ENCODE measurements at regions not wholly inside any gene's neighbourhood (a gene's known extent, or its start where the extent isn't known, plus 50 kb on each side); places are given as distances from the start of the nearest gene placed in this dataset.
A peak's percentile ranks its signal among the peaks of the same experiment; 100 is the strongest.

GRCh38 chr11:45482331-45482730 is 183.1 kb downstream of the CHST1 start:
- no CpG with 5 or more reads among the region's 7 CpGs for WGBS (ENCODE audit: extremely low coverage, insufficient read length, low lambda C conversion rate)
- Mint-ChIP-seq H3K36me3 (ENCODE audit: insufficient read depth in 1 of 3, low read depth in 3 of 3) (no peaks in the 10 kb centered on the region), H3K4me1 (peaks cover 6 to 12% of the 10 kb centered on the region in 2 experiments), H3K4me3 (no peak overlapping the region), H3K9me3 (no peaks in the 10 kb centered on the region), H3K27me3 (ENCODE audit: low read depth) (peaks cover 12% of the 10 kb centered on the region), H3K27ac (peak overlapping the region in 1 of 3 experiments; percentile 50; a peak in 1 of 7 replicates)
- H2BK12ac ChIP-seq (ENCODE audit: insufficient read length, low read depth, low read length) = no peak overlapping the region
- H3K79me1 ChIP-seq (ENCODE audit: insufficient read depth, low read depth, low read length, poor library complexity, severe bottlenecking) = no peaks in the 10 kb centered on the region
- no peaks in the 10 kb centered on the region for H3K9me3 ChIP-seq (ENCODE audit: control insufficient read depth, low read depth, low read length)
- H3K27ac ChIP-seq (ENCODE audit: insufficient read length, low read depth, low read length) = no peak overlapping the region
- no peak overlapping the region for H3K9ac ChIP-seq (ENCODE audit: extremely low read depth, insufficient read length, low read length)
- H4K20me1 ChIP-seq (ENCODE audit: control insufficient read depth, insufficient read depth, insufficient read length) = no peaks in the 10 kb centered on the region
- DNase-seq = no peak
- H3T11ph ChIP-seq (ENCODE audit: low read length) = no peak overlapping the region
- H3K4ac ChIP-seq (ENCODE audit: low read depth, low read length) = no peak overlapping the region
- no peak overlapping the region for H4K91ac ChIP-seq (ENCODE audit: insufficient read length, low read depth, low read length)
- H3K79me2 ChIP-seq (ENCODE audit: insufficient read depth, low read length) = no peaks in the 10 kb centered on the region
- no peak overlapping the region for H3K4me2 ChIP-seq (ENCODE audit: insufficient read depth, insufficient read length, low read length)
- no peak overlapping the region for H3K18ac ChIP-seq (ENCODE audit: insufficient read length, low read depth, low read length)
- no peak overlapping the region for H3K14ac ChIP-seq (ENCODE audit: insufficient read depth, low read length)
- no peak for TF ChIP-seq CTCF (conservative IDR thresholded peaks at IDR 0.05)
- no peak overlapping the region for H3K56ac ChIP-seq (ENCODE audit: insufficient read length, low read depth, low read length)
- H4K8ac ChIP-seq (replicated peaks; ENCODE audit: insufficient read length, low read depth, low read length) = no peak overlapping the region
- H4K5ac ChIP-seq (ENCODE audit: insufficient read length, low read depth, low read length) = no peak overlapping the region
- H3K27me3 ChIP-seq (ENCODE audit: insufficient read depth, low read length) = no peaks in the 10 kb centered on the region
- no peak overlapping the region for H2AK5ac ChIP-seq (ENCODE audit: insufficient read length, low read length)
- no peak overlapping the region for H2AFZ ChIP-seq (ENCODE audit: low read length)
- H2BK20ac ChIP-seq (ENCODE audit: low read depth, low read length, poor library complexity, severe bottlenecking) = no peak overlapping the region
- no peak overlapping the region for H2BK120ac ChIP-seq (ENCODE audit: low read depth, low read length, poor library complexity, severe bottlenecking)
- H2BK5ac ChIP-seq (ENCODE audit: insufficient read length, low read length) = no peak overlapping the region
- no peaks in the 10 kb centered on the region for H3K23me2 ChIP-seq (ENCODE audit: insufficient read length, low read depth, low read length, poor library complexity, severe bottlenecking)
- H3K4me1 ChIP-seq (ENCODE audit: insufficient read depth, low read length) = 0 out of 2 replicates have a peak, but pooled peaks cover 3% of the 10 kb centered on the region
- no peak overlapping the region for H2BK15ac ChIP-seq (ENCODE audit: low read depth, low read length)
- no peak overlapping the region for H3K23ac ChIP-seq (ENCODE audit: insufficient read length, low read depth, low read length)

All from H9 (cell line).